Breast epithelium (tissue), 3 donors: ENCODE measurements at regions not wholly inside any gene's neighbourhood (a gene's known extent, or its start where the extent isn't known, plus 50 kb on each side); places are given as distances from the start of the nearest gene placed in this dataset.

Experiments
- CTCF ChIP-seq, 3 donors: fragments of 450-650 bp; IDR thresholded peaks; one replicate each; pipeline ENCODE4 v1.5.1; 2016 to 2017; ENCODE audit warnings: antibody characterized with exemption in 3 of 3, mild to moderate bottlenecking in 3 of 3, moderate library complexity in 3 of 3
- POLR2A ChIP-seq: fragments of 450-650 bp; IDR thresholded peaks from one replicate; pipeline ENCODE4 v1.6.1; 2016; ENCODE audit warnings: antibody characterized with exemption, mild to moderate bottlenecking, moderate library complexity
- POLR2AphosphoS5 ChIP-seq, 3 donors: sonication (generic); formaldehyde crosslinking; IDR thresholded peaks; one replicate each; pipeline ENCODE4 v1.6.1; 2017; ENCODE audit warnings: antibody characterized with exemption in 3 of 3

- TF ChIP-seq CTCF (IDR thresholded peaks at IDR 0.05) (no peak), POLR2A (no peak), POLR2AphosphoS5 (IDR thresholded peaks at IDR 0.05) (no peak)
These were observed 162.0 kb downstream of the TRAM1L1 start for GRCh38 chr4:116923389-116923788.
